CD1c-positive myeloid dendritic cell (primary cell): ENCODE measurements at regions not wholly inside any gene's neighbourhood (a gene's known extent, or its start where the extent isn't known, plus 50 kb on each side); places are given as distances from the start of the nearest gene placed in this dataset.

Experiments
- DNase-seq: peaks from one replicate; pipeline ENCODE4 v3.0.0-alpha.2; 2016; ENCODE audit errors: extremely low spot score

DNA sequence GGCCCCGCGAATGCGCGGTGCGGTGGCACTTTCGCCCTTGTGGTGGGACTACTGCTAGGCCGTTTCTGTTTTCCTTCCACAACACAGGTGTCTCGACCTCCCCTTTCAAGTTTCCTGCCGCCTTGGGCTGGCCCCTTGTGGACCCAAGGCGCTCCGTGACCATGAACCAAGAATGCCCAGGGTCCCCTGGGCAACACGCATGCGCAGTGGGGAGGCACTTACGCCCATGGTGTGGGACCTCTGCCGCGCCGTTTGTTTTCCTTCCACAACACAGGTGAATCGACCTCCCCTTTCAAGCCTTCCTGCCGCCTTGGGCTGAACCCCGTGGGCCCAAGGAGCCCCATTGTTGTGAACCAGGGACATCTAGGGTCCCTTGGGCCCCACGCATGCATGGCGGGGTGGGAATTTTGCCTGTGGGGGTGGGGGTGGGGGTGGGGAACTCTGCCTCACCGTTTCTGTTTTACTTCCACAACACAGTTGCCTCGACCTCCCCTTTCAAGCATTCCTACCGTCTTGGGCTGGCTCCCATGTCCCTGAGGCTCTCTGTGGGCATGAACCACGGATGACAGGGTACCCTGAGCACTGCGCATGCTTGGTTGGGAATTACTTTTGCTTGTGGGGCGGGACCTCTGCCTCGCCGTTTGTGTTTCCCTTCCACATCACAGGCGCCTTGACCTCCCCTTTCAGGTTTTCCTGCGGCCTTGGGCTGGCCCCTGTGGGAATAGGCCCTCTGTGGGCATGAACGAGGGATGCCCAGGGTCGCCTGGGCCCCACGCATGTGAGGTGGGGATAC, 355.1 kb downstream of the ALG10 start:
- no peak for DNase-seq

GRCh38 chr12:34379142-34379541, 356.8 kb downstream of the ALG10 start:
- no peak for DNase-seq

DNA sequence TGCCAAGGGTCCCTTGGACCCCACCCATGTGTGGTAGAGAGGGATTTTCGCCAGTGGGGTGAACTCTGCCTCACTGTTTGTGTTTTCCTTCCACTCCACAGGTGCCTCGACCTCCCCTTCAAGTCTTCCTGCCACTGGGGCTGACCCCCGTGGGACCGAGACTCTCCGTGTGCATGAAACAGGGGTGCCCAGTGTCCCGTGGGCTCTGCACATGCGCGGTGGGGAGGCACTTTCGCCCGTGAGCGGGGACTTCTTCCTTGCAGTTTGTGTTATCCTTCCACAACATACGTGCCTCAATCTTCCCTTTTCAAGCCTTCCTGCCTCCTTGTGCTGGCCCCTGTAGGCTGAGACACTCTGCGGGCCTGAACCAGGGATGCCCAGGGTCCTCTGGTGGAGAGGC, 362.4 kb downstream of the ALG10 start:
- no peak for DNase-seq

- DNase-seq, result no peak
These were observed 363.7 kb downstream of the ALG10 start for GRCh38 chr12:34386016-34386415.

DNA sequence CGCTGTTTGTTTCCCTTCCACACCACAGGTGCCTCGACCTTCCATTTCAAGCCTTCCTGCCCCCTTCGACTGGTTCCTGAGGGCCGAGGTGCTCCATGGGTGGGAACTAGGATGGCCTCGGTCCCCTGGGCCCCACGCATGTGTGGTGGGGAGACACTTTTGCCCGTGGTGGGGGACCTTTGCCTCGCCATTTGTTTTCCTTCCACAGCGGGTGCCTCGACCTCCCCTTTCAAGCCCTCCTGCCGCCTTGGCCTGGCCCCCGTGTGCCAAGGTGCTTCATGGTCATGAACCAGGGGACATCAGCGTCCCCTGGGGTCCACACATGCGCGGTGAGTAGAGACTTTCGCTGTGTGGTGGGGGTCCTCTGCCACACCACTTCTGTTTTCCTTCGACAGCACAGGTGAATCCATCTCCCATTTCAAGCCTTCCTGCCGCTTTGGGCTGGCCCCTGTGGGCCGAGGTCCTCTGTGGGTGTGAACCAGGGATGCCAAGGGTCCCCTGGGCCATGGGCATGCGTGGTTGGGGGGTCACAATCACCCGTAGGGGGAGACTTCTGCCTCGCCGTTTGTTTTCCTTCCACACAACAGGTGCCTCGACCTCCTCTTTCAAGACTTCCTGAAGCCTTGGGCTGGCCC, 364.4 kb downstream of the ALG10 start:
- no peak for DNase-seq

DNA sequence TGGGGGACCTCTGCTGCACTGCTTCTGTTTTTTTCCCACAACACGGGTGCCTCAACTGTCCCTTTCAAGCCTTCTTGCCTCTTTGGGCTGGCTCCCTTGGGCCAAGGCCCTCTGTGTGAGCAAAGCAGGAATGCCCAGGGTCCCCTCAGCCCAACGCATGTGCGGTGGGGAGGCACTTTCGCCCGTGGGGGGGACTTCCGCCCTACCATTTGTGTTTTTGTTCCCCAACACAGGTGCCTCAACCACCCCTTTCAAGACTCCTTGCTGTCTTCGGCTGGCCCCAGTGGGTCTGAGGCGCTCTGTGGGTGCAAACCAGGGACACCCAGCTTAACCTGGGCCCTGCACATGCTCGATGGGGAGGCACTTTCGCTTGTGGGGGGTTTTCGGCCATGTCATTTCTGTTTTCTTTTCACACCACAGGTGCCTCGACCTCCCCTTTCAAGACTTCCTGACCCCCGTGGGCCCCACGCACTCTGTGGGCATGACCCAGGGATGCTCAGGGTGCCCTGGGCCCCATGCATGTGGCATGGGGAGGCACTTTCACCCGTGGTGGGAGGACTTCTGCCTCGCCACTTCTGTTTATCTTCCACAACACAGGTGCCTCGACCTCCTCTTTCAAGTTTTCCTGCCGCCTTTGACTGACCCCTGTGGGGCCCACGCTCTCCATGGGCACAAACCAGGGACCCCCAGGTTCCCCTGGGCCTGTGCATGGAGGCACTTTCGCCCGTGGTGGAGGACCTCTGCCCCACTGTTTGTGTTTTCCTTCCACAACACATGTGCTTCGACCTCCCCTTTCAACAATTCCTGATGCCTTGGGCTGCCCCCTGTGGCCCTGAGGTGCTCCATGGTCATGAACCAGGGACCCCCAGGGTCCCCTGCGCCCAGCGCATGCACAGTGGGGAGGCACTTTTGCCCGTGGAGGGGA, 365.7 kb downstream of the ALG10 start:
- no peak for DNase-seq

- no peak for DNase-seq
These were observed 366.5 kb downstream of the ALG10 start for GRCh38 chr12:34388636-34389377.

GRCh38 chr12:34389378-34390170, 367.3 kb downstream of the ALG10 start:
- no peak for DNase-seq

- no peak for DNase-seq
These were observed 368.0 kb downstream of the ALG10 start for GRCh38 chr12:34390171-34390841.

GRCh38 chr12:34390846-34391700, 368.8 kb downstream of the ALG10 start:
- no peak for DNase-seq

DNA sequence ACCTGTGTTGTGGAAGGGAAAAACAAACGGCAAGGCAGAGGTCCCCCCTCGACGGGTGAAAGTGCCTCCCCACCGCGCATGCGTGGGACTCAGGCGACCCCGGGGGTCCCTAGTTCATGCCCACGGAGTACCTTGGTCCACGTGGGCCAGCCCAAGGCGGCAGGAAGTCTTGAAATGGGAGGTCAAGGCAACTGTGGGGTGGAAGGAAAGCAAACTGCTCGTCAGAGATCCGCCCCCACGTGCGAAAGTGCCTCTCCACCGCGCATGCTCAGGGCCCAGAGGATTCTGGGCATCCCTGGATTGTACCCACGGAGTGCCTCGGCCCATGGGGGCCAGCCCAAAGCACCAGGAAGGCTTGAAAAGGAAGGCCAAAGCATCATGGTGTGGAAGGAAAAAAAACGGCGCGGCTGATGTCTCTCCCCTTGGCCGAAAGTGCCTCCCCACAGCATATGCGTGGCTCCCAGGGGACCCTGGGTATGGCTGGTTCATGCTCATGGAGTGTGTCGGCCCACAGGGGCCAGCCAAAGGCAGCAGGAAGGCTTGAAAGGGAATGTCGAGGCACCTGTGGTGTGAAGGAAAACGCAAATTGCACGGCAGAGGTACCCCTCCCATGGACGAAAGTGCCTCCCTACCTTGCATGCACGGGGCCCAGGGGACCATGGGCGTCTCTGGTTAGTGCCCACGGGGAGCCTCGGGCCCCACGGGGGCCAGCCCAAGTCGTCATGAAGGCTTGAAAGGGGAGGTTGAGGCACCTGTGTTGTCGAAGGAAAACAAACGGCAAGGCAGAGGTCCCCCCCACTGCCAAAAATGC, 369.7 kb downstream of the ALG10 start:
- DNase-seq, result no peak

- DNase-seq, result no peak
These were observed 370.4 kb downstream of the ALG10 start for GRCh38 chr12:34392741-34393085.

DNA sequence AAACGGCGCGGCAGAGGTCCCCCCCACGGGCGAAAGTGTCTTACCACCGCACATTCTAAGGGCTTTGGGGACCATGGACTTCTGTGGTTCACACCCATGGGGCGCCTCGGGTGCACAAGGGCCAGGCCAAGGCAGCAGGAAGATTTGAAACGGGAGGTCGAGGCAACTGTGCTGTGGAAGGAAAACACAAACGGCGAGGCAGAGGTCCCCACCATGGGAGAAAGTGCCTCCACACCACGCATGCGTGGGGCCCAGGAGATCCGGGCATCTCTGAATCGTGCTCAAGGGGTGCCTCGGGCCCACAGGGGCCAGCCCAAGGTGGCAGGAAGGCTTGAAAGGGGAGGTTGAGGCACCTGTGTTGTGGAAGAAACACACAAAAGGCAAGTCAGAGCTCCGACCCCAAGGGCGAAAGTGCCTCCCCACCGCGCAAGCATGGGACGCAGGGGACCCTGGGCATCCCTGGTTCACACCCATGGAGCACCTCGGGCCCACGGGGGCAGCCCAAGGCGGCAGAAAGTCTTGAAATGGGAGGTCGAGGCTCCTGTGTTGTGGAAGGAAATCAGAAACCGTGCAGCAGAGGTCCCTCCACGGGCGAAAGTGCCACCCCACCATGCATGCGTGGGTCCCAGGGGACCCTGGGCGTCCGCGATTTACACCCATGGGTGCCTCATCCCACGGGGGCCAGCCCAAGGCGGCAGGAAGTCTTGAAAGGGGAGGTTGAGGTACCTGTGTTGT, 371.0 kb downstream of the ALG10 start:
- no peak for DNase-seq

GRCh38 chr12:34393821-34394150, 371.5 kb downstream of the ALG10 start:
- no peak for DNase-seq

GRCh38 chr12:34394211-34395055, 372.1 kb downstream of the ALG10 start:
- DNase-seq, result no peak

DNA sequence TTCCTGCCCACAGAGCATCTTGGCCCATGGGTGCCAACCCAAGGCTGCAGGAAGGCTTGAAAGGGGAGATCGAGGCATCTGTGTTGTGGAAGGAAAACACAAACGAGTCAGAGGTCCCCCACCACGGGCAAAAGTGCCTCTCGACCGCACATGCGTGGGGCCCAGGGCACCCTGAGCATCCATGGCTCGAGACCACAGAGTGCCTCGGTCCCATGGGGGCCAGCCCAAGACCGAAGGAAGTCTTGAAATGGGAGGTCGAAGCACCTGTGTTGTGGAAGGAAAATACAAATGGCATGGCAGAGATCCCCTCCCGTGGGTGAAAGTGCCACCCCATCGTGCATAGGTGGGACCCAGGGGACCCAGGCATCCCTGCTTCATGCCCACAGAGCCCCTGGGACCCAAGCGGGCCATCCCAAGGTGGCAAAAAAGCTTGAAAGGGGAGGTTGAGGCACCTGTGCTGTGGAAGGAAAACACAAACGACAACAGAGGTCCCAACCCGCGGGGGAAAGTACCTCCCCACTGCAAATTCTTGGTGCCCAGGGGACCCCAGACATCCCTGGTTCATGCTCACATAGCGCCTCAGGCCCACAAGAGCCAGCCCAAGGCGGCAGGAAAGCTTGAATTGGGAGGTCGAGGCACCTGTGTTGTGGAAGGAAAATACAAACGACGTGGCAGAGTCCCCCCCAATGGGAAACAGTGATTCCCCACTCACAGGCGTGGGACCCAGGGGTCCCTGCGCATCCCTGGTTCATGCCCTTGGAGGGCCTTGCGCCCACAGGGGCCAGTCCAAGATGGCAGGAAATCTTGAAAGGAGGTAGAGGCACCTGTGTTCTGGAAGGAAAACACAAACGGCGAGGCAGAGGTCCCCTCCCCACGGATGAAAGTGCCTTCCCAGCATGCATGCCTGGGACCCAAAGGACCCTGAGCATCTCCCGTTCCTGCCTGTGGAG, 373.0 kb downstream of the ALG10 start:
- DNase-seq, result no peak
